SU-DHL-6 (cell line): ENCODE measurements at regions not wholly inside any gene's neighbourhood (a gene's known extent, or its start where the extent isn't known, plus 50 kb on each side); places are given as distances from the start of the nearest gene placed in this dataset.

Source experiments
- H2AFZ ChIP-seq: fragments of 200-600 bp; sonication (generic); 2 replicates; pipeline ENCODE4 v1.6.1; 2014; ENCODE audit warnings: low read depth, mild to moderate bottlenecking, moderate library complexity, mixed read lengths, antibody characterized with exemption, low read length; ENCODE audit not compliant: severe bottlenecking
- H3F3A ChIP-seq: fragments of 200-600 bp; shearing (Covaris generic); 2 replicates; pipeline ENCODE4 v1.6.0; 2016; ENCODE audit warnings: antibody characterized with exemption, mild to moderate bottlenecking; ENCODE audit not compliant: insufficient read depth
- H3K27ac ChIP-seq: fragments of 200-600 bp; sonication (generic); 2 replicates; pipeline ENCODE4 v1.5.1; 2016; ENCODE audit warnings: low read depth, mild to moderate bottlenecking, low read length, moderate library complexity, mixed read lengths
- H3K27me3 ChIP-seq: fragments of 200-600 bp; sonication (generic), shearing (Covaris generic); 2 replicates; pipeline ENCODE4 v1.6.0; 2014; ENCODE audit warnings: mild to moderate bottlenecking, low read length
- H3K36me3 ChIP-seq: fragments of 200-600 bp; sonication (generic); 2 replicates; pipeline ENCODE4 v1.6.1; 2014; ENCODE audit warnings: mild to moderate bottlenecking, low read length, mixed read lengths
- H3K4me2 ChIP-seq: fragments of 300-600, 200-600 bp; shearing (Covaris generic), sonication (generic); 2 replicates; pipeline ENCODE4 v1.6.0; 2014; ENCODE audit warnings: low read length, low read depth, mild to moderate bottlenecking; ENCODE audit not compliant: poor library complexity, severe bottlenecking
- H3K4me3 ChIP-seq: fragments of 200-600 bp; sonication (generic); 2 replicates; pipeline ENCODE4 v1.5.1; 2014; ENCODE audit warnings: antibody characterized with exemption, low read length, mild to moderate bottlenecking, mixed read lengths; ENCODE audit not compliant: insufficient read depth, poor library complexity, severe bottlenecking
- H3K79me2 ChIP-seq: fragments of 200-600 bp; sonication (generic); 2 replicates; pipeline ENCODE4 v1.6.1; 2014; ENCODE audit warnings: mild to moderate bottlenecking, low read length, moderate library complexity; ENCODE audit not compliant: insufficient read depth
- H3K9ac ChIP-seq: fragments of 200-600 bp; sonication (generic); 2 replicates; pipeline ENCODE4 v1.7.0; 2014; ENCODE audit warnings: mild to moderate bottlenecking, low read length
- H3K9me2 ChIP-seq: fragments of 200-600 bp; sonication (generic); replicated peaks from 2 replicates; pipeline ENCODE4 v1.6.1; 2014; ENCODE audit warnings: low read length; ENCODE audit not compliant: insufficient read depth
- H3K9me3 ChIP-seq: fragments of 200-600 bp; sonication (generic); 2 replicates; pipeline ENCODE4 v1.6.1; 2014; ENCODE audit warnings: low read length, mixed read lengths; ENCODE audit not compliant: insufficient read depth
- H4K20me1 ChIP-seq: fragments of 200-600 bp; sonication (generic); 2 replicates; pipeline ENCODE4 v1.6.1; 2014; ENCODE audit warnings: low read depth, mild to moderate bottlenecking, antibody characterized with exemption, low read length, moderate library complexity, mixed read lengths
- CTCF ChIP-seq: fragments of 200-600 bp; sonication (generic); IDR thresholded peaks from one replicate; pipeline ENCODE4 v1.5.1; 2017; ENCODE audit warnings: antibody characterized with exemption, mild to moderate bottlenecking, low read length, moderate library complexity; ENCODE audit not compliant: insufficient read depth, poor library complexity, severe bottlenecking
- EZH2phosphoT487 ChIP-seq: fragments of 200-600 bp; sonication (generic), shearing (Covaris generic); conservative IDR thresholded peaks from 2 replicates; pipeline ENCODE4 v1.6.1; 2018; ENCODE audit warnings: mild to moderate bottlenecking, antibody characterized with exemption, low read length, moderate library complexity, mixed read lengths

DNA sequence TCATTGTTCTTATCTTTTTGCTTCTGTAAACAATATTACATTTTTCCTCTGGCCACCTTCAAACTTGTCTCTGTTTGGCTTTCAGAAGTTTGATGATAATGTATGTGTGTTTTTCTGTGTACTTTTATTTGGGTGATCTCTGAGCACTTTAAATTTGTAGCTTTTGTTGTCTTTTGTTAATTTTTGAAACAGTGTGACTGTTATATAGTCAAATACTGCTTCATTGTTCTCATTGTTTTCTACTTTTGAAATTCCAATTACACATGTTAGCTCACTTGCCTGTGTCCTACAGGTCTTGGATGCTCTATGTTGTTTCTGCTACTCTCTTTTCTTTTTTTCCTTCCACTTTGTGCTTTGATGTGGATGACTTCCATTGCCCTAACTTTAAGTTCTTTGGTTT, 460.1 kb upstream of the KHDRBS2 start:
- Histone ChIP-seq H3F3A (no peaks in the 10 kb centered on the region), H3K27ac (no peak overlapping the region), H3K36me3 (no peaks in the 10 kb centered on the region), H4K20me1 (no peaks in the 10 kb centered on the region), H3K4me2 (no peak overlapping the region), H3K9me2 (no peaks in the 10 kb centered on the region), H3K4me3 (no peak overlapping the region), H3K27me3 (no peaks in the 10 kb centered on the region), H3K79me2 (no peaks in the 10 kb centered on the region), H2AFZ (no peak overlapping the region), H3K9ac (no peak overlapping the region), H3K9me3 (no peaks in the 10 kb centered on the region)
- TF ChIP-seq EZH2phosphoT487: no peak
- TF ChIP-seq CTCF: no peak

GRCh38 chr6:62740596-62740995, 454.6 kb upstream of the KHDRBS2 start:
- H3K27ac ChIP-seq: no peak overlapping the region
- no peaks in the 10 kb centered on the region for H3K9me2 ChIP-seq
- H3K79me2 ChIP-seq: no peaks in the 10 kb centered on the region
- TF ChIP-seq EZH2phosphoT487 (no peak), CTCF (no peak)
- no peak overlapping the region for H3K4me2 ChIP-seq
- no peak overlapping the region for H3K9ac ChIP-seq
- H3K27me3 ChIP-seq: no peaks in the 10 kb centered on the region
- no peaks in the 10 kb centered on the region for H3F3A ChIP-seq
- H4K20me1 ChIP-seq: no peaks in the 10 kb centered on the region
- H3K4me3 ChIP-seq: no peak overlapping the region
- H3K9me3 ChIP-seq: no peaks in the 10 kb centered on the region
- H3K36me3 ChIP-seq: no peaks in the 10 kb centered on the region
- H2AFZ ChIP-seq: no peak overlapping the region

DNA sequence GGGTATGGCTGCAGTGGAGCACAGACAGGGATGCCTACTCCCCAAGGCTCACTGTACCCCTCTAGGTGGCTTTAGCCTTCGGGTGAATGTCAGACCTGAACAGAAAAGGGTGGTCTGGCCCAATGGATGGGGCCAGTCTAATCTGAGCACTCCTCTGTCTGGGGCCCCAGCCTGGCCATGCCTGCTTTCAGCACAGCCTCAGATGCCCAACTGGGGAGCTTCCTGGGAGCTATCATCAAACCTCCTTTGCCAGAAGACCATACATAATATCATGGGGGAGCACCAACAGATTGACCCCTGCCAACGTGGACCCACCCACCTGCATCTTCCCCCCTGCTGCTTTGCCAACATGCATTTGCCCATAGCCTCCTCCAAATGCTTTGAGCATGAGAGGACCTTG, 454.1 kb upstream of the KHDRBS2 start:
- Histone ChIP-seq H3K27me3 (no peaks in the 10 kb centered on the region), H3K9me3 (no peaks in the 10 kb centered on the region), H3K27ac (no peak overlapping the region), H3F3A (no peaks in the 10 kb centered on the region), H3K9me2 (no peaks in the 10 kb centered on the region), H3K4me2 (no peak overlapping the region), H3K79me2 (no peaks in the 10 kb centered on the region), H4K20me1 (no peaks in the 10 kb centered on the region), H3K36me3 (no peaks in the 10 kb centered on the region), H3K9ac (no peak overlapping the region), H2AFZ (no peak overlapping the region), H3K4me3 (no peak overlapping the region)
- TF ChIP-seq EZH2phosphoT487 (no peak), CTCF (no peak)

GRCh38 chr6:62737792-62738191, 451.8 kb upstream of the KHDRBS2 start:
- Histone ChIP-seq H3K4me2 (no peak overlapping the region), H2AFZ (no peak overlapping the region), H3F3A (no peaks in the 10 kb centered on the region), H3K79me2 (no peaks in the 10 kb centered on the region), H3K4me3 (no peak overlapping the region), H3K9ac (no peak overlapping the region), H3K9me2 (no peaks in the 10 kb centered on the region), H3K36me3 (no peaks in the 10 kb centered on the region), H3K27me3 (no peaks in the 10 kb centered on the region), H3K27ac (no peak overlapping the region), H3K9me3 (no peaks in the 10 kb centered on the region), H4K20me1 (no peaks in the 10 kb centered on the region)
- TF ChIP-seq CTCF (no peak), EZH2phosphoT487 (no peak)
